GM12872 (cell line): ENCODE measurements at regions not wholly inside any gene's neighbourhood (a gene's known extent, or its start where the extent isn't known, plus 50 kb on each side); places are given as distances from the start of the nearest gene placed in this dataset.

ENCODE experiments used
- TF ChIP-seq, protein P1 (sequence below): IDR thresholded peaks from 3 replicates; pipeline ENCODE4 v1.5.1; 2011; ENCODE audit warnings: low read depth, mild to moderate bottlenecking, low read length, moderate library complexity; ENCODE audit not compliant: insufficient read depth

DNA sequence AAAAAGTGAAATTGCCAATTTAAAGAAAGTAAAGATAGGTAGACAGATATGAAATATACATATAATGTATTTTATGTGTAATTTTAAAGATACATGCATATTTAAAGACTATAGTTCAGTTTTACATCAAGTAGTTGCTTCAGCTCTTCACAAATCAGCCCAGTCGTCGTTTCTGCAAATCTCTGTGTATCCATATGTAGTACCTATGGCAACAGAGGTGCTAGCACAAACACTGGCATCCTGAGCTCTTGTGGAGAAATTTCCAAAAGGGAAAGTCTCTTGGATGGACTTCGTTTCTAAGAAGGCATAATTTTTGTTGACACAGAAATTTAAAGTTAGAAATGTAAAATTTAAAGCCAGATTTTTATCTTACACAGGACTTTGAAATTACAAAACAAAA, 1284.7 kb downstream of the ROBO1 start:
- TF ChIP-seq, protein P1, sequence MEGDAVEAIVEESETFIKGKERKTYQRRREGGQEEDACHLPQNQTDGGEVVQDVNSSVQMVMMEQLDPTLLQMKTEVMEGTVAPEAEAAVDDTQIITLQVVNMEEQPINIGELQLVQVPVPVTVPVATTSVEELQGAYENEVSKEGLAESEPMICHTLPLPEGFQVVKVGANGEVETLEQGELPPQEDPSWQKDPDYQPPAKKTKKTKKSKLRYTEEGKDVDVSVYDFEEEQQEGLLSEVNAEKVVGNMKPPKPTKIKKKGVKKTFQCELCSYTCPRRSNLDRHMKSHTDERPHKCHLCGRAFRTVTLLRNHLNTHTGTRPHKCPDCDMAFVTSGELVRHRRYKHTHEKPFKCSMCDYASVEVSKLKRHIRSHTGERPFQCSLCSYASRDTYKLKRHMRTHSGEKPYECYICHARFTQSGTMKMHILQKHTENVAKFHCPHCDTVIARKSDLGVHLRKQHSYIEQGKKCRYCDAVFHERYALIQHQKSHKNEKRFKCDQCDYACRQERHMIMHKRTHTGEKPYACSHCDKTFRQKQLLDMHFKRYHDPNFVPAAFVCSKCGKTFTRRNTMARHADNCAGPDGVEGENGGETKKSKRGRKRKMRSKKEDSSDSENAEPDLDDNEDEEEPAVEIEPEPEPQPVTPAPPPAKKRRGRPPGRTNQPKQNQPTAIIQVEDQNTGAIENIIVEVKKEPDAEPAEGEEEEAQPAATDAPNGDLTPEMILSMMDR = no peak

GRCh38 chr3:78494851-78495250, 1272.9 kb downstream of the ROBO1 start:
- TF ChIP-seq, protein P1 = no peak

DNA sequence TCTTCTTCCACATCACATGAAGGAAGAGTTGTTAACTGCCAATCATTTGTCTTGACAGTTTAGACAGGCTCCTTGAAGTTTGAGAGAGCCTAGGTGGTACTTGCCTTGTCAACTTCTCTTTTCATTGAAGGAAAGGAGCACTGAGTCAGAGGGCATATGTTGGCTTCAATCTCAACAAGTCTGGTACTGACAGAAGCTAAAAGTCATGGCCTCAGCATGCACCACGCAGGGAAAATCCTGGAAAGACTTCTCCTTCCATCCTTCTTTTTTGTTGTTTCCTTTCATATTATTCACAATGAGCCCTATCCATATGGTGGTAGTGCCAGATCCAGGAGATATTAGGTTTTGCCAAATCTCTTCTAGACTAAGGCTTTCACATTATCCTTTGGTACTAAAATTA, 1272.5 kb downstream of the ROBO1 start:
- TF ChIP-seq, protein P1 = no peak

DNA sequence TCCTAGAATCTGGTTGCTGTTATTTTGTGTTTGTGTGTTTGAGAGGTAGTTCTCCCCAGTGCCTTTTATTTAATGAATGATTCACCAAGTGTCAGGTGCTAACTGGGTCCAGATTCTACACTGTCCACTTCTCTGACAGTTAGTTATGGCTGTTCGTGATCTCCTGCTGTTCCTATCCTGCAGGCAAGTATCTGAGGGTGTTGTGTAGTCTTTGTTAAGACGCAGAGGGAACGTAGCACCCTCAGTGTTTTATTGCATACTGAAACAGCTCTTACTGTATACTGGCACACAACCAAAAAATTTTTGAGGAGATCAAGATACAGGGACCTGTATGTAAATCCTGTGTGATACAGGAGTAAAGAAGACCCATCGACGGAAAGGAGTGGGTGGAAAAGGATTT, 1271.3 kb downstream of the ROBO1 start:
- TF ChIP-seq, protein P1 = no peak

- TF ChIP-seq, protein P1 = no peak
These were observed 1270.8 kb downstream of the ROBO1 start for GRCh38 chr3:78497021-78497420.

GRCh38 chr3:78497767-78498166, 1270.0 kb downstream of the ROBO1 start:
- TF ChIP-seq, protein P1 = no peak

DNA sequence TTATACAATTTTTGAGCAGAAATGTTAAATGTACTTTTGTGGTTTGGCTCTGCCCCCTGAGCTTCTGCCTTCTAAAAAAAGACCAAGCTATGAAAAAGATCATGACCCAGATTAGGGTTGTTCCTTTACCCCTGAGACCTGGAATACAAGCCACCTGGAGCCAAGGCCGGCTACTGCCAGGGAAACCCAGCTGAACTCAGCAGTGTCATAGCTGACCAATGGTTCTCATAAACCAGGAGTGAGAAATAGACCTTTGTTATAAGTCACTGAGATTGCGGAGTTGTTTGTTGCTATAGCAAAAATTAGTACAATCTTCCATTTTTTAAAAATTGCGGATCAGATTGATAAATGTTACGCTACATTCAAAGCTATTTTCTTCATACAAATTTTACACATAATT, 1261.7 kb downstream of the ROBO1 start:
- TF ChIP-seq, protein P1 = no peak

GRCh38 chr3:78506581-78507195, 1261.1 kb downstream of the ROBO1 start:
- TF ChIP-seq, protein P1 = no peak
